KOPT-K1 (cell line): ENCODE measurements at regions not wholly inside any gene's neighbourhood (a gene's known extent, or its start where the extent isn't known, plus 50 kb on each side); places are given as distances from the start of the nearest gene placed in this dataset.

ENCODE experiments used
- H3K27ac ChIP-seq: fragments of 200-600 bp; sonication (generic); 2 replicates; pipeline ENCODE4 v1.5.1; 2016; ENCODE audit warnings: antibody characterized with exemption, mild to moderate bottlenecking, low read depth, low read length; ENCODE audit not compliant: poor library complexity, severe bottlenecking
- H3K36me3 ChIP-seq: fragments of 200-600 bp; sonication (generic); 2 replicates; pipeline ENCODE4 v1.5.1; 2017; ENCODE audit warnings: antibody characterized with exemption, mild to moderate bottlenecking, low read length, moderate library complexity; ENCODE audit not compliant: insufficient read depth
- H3K9me3 ChIP-seq: fragments of 200-600 bp; sonication (generic); 2 replicates; pipeline ENCODE4 v1.5.1; 2017; ENCODE audit warnings: antibody characterized with exemption, low read length, mild to moderate bottlenecking; ENCODE audit not compliant: insufficient read depth, poor library complexity, severe bottlenecking

GRCh38 chr1:191671236-191671635, 487.0 kb upstream of the RGS18 start:
- H3K9me3 ChIP-seq, result no peaks in the 10 kb centered on the region
- H3K36me3 ChIP-seq, result no peaks in the 10 kb centered on the region
- no peak overlapping the region for H3K27ac ChIP-seq

- Histone ChIP-seq H3K27ac (no peak overlapping the region), H3K36me3 (no peaks in the 10 kb centered on the region), H3K9me3 (no peaks in the 10 kb centered on the region)
Observed at GRCh38 chr1:191674626-191675179, 483.6 kb upstream of the RGS18 start.

- no peak overlapping the region for H3K27ac ChIP-seq
Observed at GRCh38 chr1:191675856-191676783, 482.1 kb upstream of the RGS18 start.

GRCh38 chr1:191685669-191686068, 472.6 kb upstream of the RGS18 start:
- no peaks in the 10 kb centered on the region for H3K9me3 ChIP-seq
- no peaks in the 10 kb centered on the region for H3K36me3 ChIP-seq
- no peak overlapping the region for H3K27ac ChIP-seq

More at GRCh38 chr1:191675856-191676783, 482.1 kb upstream of the RGS18 start:
- Histone ChIP-seq H3K36me3 (no peaks in the 10 kb centered on the region), H3K9me3 (no peaks in the 10 kb centered on the region)

- Histone ChIP-seq H3K36me3 (no peaks in the 10 kb centered on the region), H3K27ac (no peak overlapping the region), H3K9me3 (no peaks in the 10 kb centered on the region)
Observed at GRCh38 chr1:191687721-191688120, 470.5 kb upstream of the RGS18 start.

- no peak overlapping the region for H3K27ac ChIP-seq
- H3K36me3 ChIP-seq, result no peaks in the 10 kb centered on the region
- H3K9me3 ChIP-seq, result no peaks in the 10 kb centered on the region
Observed at GRCh38 chr1:191690931-191691330, 467.3 kb upstream of the RGS18 start.

- Histone ChIP-seq H3K36me3 (no peaks in the 10 kb centered on the region), H3K27ac (no peak overlapping the region)
Observed at GRCh38 chr1:191693797-191694196, 464.5 kb upstream of the RGS18 start.

GRCh38 chr1:191695865-191696264, 462.4 kb upstream of the RGS18 start:
- no peak overlapping the region for H3K27ac ChIP-seq
- H3K9me3 ChIP-seq, result no peaks in the 10 kb centered on the region
- H3K36me3 ChIP-seq, result no peaks in the 10 kb centered on the region

More at GRCh38 chr1:191693797-191694196, 464.5 kb upstream of the RGS18 start:
- no peaks in the 10 kb centered on the region for H3K9me3 ChIP-seq

- Histone ChIP-seq H3K36me3 (no peaks in the 10 kb centered on the region), H3K27ac (no peak overlapping the region), H3K9me3 (no peaks in the 10 kb centered on the region)
Observed at GRCh38 chr1:191696354-191696753, 461.9 kb upstream of the RGS18 start.

- no peaks in the 10 kb centered on the region for H3K36me3 ChIP-seq
- H3K9me3 ChIP-seq, result no peaks in the 10 kb centered on the region
- H3K27ac ChIP-seq, result no peak overlapping the region
Observed at GRCh38 chr1:191697556-191697955, 460.7 kb upstream of the RGS18 start.

- Histone ChIP-seq H3K9me3 (no peaks in the 10 kb centered on the region), H3K27ac (no peak overlapping the region), H3K36me3 (no peaks in the 10 kb centered on the region)
Observed at GRCh38 chr1:191698246-191698645, 460.0 kb upstream of the RGS18 start.

GRCh38 chr1:191699343-191699742, 458.9 kb upstream of the RGS18 start:
- Histone ChIP-seq H3K9me3 (no peaks in the 10 kb centered on the region), H3K36me3 (no peaks in the 10 kb centered on the region), H3K27ac (no peak overlapping the region)

GRCh38 chr1:191700922-191701321, 457.3 kb upstream of the RGS18 start:
- Histone ChIP-seq H3K36me3 (no peaks in the 10 kb centered on the region), H3K27ac (no peak overlapping the region), H3K9me3 (no peaks in the 10 kb centered on the region)

GRCh38 chr1:191702124-191702523, 456.1 kb upstream of the RGS18 start:
- Histone ChIP-seq H3K9me3 (no peaks in the 10 kb centered on the region), H3K27ac (no peak overlapping the region), H3K36me3 (no peaks in the 10 kb centered on the region)

GRCh38 chr1:191707288-191707687, 451.0 kb upstream of the RGS18 start:
- H3K27ac ChIP-seq, result no peak overlapping the region
- no peaks in the 10 kb centered on the region for H3K9me3 ChIP-seq
- no peaks in the 10 kb centered on the region for H3K36me3 ChIP-seq

GRCh38 chr1:191709215-191709614, 449.0 kb upstream of the RGS18 start:
- Histone ChIP-seq H3K9me3 (no peaks in the 10 kb centered on the region), H3K27ac (no peak overlapping the region), H3K36me3 (no peaks in the 10 kb centered on the region)
